AG04450 (cell line): ENCODE measurements at regions not wholly inside any gene's neighbourhood (a gene's known extent, or its start where the extent isn't known, plus 50 kb on each side); places are given as distances from the start of the nearest gene placed in this dataset.

ENCODE experiments used
- CTCF ChIA-PET: fragments of 300-600, 350-600 bp; formaldehyde crosslinking; extraction: SDS; loops from one replicate; lab custom pipeline; 2022; ENCODE audit warnings: antibody characterized with exemption, inconsistent platforms; lab: Charles Lee
- POLR2A ChIA-PET: fragments of 350-600 bp; formaldehyde crosslinking; extraction: SDS; loops from one replicate; lab custom pipeline; 2021; ENCODE audit warnings: antibody characterized with exemption, inconsistent platforms; lab: Yijun Ruan, JAX
- DNase-seq: peaks from one replicate; pipeline ENCODE4 v3.0.0-alpha.2; 2011; ENCODE audit warnings: low read depth, low spot score
- H3K27ac ChIP-seq: one replicate; pipeline ENCODE4 v1.5.1; 2012; ENCODE audit warnings: low read depth, low read length, control low read depth
- H3K27me3 ChIP-seq: one replicate; pipeline ENCODE4 v1.6.0; 2012; ENCODE audit warnings: low read length; ENCODE audit not compliant: control insufficient read depth, insufficient read depth
- H3K4me3 ChIP-seq: 2 replicates; pipeline ENCODE4 v1.5.1; 2011; ENCODE audit warnings: mild to moderate bottlenecking, low read depth, low read length, control low read depth
- H3K9me3 ChIP-seq: 2 replicates; pipeline ENCODE4 v1.5.1; 2012; ENCODE audit warnings: low read length; ENCODE audit not compliant: control insufficient read depth, insufficient read depth
- TF ChIP-seq, protein P1 (sequence below): IDR thresholded peaks from 2 replicates; pipeline ENCODE4 v1.5.1; 2011; ENCODE audit warnings: low read depth, low read length, control low read depth, inconsistent platforms

DNA sequence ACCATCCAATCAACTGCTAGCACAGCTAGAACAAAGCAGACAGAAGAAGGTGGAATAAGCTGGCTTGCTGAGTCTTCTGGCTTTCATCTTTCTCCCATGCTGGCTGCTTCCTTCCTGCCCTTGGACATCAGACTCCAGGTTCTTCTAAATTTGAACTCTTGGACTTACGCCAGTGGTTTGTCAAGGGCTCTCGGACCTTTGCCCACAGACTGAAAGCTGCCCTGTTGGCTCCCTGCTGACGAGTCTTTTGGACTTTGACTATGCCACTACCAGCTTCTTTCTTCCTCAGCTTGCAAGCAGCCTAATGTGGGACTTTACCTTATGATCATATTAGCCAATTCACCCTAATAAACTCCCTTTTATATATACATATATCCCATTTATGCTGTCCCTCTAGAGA lies 164.1 kb upstream of the GJE1 start:
- TF ChIP-seq, protein P1, sequence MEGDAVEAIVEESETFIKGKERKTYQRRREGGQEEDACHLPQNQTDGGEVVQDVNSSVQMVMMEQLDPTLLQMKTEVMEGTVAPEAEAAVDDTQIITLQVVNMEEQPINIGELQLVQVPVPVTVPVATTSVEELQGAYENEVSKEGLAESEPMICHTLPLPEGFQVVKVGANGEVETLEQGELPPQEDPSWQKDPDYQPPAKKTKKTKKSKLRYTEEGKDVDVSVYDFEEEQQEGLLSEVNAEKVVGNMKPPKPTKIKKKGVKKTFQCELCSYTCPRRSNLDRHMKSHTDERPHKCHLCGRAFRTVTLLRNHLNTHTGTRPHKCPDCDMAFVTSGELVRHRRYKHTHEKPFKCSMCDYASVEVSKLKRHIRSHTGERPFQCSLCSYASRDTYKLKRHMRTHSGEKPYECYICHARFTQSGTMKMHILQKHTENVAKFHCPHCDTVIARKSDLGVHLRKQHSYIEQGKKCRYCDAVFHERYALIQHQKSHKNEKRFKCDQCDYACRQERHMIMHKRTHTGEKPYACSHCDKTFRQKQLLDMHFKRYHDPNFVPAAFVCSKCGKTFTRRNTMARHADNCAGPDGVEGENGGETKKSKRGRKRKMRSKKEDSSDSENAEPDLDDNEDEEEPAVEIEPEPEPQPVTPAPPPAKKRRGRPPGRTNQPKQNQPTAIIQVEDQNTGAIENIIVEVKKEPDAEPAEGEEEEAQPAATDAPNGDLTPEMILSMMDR = no peak
- H3K4me3 ChIP-seq = no peak overlapping the region
- H3K27me3 ChIP-seq = no peaks in the 10 kb centered on the region
- DNase-seq = no peak
- ChIA-PET POLR2A (no interaction called here), CTCF (interaction anchor here (1.3 kb wide), 2 partner anchors 21 to 144 kb away, joined by 3 to 4 read pairs; no protein-coding TSS in a partner anchor)
- no peak overlapping the region for H3K27ac ChIP-seq
- H3K9me3 ChIP-seq = no peaks in the 10 kb centered on the region

DNA sequence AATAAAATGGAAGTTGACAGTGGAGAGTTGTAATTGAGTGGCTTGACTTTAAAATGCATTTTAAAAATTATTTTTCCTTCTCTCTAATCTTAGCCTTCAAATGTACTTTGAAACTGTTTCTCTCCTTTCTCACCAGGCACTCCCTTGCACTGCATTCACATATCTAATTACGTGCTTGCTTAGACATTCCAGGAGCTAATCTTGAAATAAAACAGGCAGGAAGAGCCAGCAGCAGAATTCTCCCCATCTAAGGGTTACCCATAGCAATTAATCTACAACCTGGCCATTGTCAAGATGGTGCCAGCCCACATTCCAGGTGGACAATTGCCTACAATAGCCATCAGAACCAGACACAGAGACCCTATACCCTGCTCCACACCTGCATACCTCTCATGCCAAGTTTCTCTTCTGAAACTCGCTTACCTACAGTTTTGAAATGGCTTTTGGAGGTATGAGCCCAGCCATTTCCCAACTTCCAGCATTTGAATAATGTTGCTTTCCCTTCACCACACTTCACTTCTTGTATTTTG lies 167.6 kb upstream of the GJE1 start:
- no peaks in the 10 kb centered on the region for H3K27me3 ChIP-seq
- no peak for DNase-seq
- TF ChIP-seq, protein P1 = no peak
- ChIA-PET CTCF (no interaction called here), POLR2A (no interaction called here)
- no peaks in the 10 kb centered on the region for H3K9me3 ChIP-seq
- H3K27ac ChIP-seq = no peak overlapping the region
- no peak overlapping the region for H3K4me3 ChIP-seq

DNA sequence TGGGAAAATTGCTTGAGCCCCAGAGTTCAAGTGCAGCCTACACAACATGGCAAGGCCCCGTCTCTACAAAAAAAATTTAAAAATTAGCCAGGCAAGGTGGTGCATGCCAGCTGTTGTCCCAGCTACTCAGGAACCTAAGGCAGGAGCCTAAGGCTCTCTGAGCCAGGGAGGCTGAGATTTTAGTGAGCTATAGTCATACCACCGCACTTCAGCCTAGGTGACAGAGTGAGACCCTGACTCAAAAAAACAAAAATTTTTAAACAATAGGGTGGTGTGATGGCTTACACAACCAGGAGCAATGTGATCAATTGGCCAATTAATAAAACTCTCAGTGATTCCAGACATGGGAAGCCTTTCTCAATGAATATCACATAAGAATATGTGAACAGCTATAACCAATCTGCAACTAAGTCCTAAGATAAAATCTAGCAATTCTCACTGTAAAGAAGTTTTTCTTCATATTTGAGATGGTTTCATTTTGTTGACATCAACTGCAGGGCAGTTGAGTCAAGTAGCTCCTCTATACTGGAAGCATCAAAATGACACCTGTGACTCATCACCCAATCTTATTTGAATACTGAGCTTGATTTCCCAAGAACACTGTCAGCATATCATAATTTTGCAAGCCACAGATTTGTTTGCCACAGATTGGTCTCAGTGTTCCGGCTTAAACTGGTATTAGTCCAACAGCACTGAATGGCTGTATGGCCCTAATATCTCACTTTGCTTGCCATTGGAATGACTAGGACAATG lies 169.0 kb upstream of the GJE1 start:
- H3K27me3 ChIP-seq = no peaks in the 10 kb centered on the region
- ChIA-PET CTCF (no interaction called here), POLR2A (no interaction called here)
- H3K4me3 ChIP-seq = no peak overlapping the region
- no peak for DNase-seq
- TF ChIP-seq, protein P1 = no peak
- H3K9me3 ChIP-seq = no peaks in the 10 kb centered on the region
- no peak overlapping the region for H3K27ac ChIP-seq

DNA sequence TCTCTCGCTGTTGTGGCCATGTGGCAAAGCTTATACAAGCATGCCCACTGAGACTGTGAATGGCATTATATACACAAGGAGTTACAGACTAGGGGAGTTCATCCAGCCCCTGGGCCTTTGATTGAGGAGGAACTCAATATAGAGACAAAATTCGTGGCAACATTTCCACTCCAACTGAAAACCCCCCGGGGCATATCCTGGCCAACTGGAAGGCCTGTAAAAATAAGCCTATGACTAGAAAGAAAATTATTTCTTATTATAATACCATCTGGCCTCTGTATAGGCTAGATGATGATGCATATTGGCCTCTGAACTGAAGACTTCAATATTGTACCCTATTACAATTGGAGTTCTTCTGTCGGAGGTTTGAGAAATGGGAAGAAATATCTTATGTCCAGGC lies 175.5 kb upstream of the GJE1 start:
- no peak overlapping the region for H3K4me3 ChIP-seq
- peaks cover 4% of the 10 kb centered on the region; the same call in 1 of the 2 replicates for H3K9me3 ChIP-seq
- H3K27ac ChIP-seq = no peak overlapping the region
- ChIA-PET POLR2A (no interaction called here), CTCF (no interaction called here)
- no peaks in the 10 kb centered on the region for H3K27me3 ChIP-seq
- DNase-seq = no peak
- TF ChIP-seq, protein P1 = no peak

DNA sequence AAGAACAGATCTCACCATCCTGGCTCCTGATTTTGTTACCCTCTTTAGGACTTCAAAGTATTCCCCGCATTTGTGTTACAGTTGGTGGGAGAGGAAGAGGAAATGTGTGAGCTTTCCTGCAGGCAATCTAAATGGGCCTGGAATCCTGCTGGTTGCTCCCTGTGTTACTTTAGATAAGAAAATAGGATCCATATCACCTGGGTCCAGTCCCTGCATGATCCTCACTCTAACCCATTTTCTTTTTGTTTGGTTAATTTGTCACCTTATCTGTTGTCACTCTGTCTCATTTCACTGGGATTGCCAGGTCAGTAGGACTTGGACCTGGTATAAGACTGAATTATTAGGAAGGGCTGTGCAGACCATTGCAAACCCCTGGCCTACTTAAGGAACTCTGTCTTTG lies 175.9 kb upstream of the GJE1 start:
- peaks cover 4% of the 10 kb centered on the region; the same call in 1 of the 2 replicates for H3K9me3 ChIP-seq
- H3K27me3 ChIP-seq = no peaks in the 10 kb centered on the region
- no peak overlapping the region for H3K27ac ChIP-seq
- TF ChIP-seq, protein P1 = no peak
- CTCF ChIA-PET = no interaction called here
- DNase-seq = no peak
- POLR2A ChIA-PET = no interaction called here
- no peak overlapping the region for H3K4me3 ChIP-seq
